Karpas-422 (cell line): ENCODE measurements at regions not wholly inside any gene's neighbourhood (a gene's known extent, or its start where the extent isn't known, plus 50 kb on each side); places are given as distances from the start of the nearest gene placed in this dataset.

Experiments used
- DNase-seq: peaks from one replicate; pipeline ENCODE4 v3.0.0-alpha.2; 2015
- H2AFZ ChIP-seq: fragments of 200-600 bp; sonication (generic); 2 replicates; pipeline ENCODE4 v1.6.1; 2014; ENCODE audit warnings: antibody characterized with exemption, low read length, mixed read lengths
- H3K27ac ChIP-seq: fragments of 200-600 bp; sonication (generic); 2 replicates; pipeline ENCODE4 v1.5.1; 2014; ENCODE audit warnings: mild to moderate bottlenecking, low read length, moderate library complexity
- H3K27me3 ChIP-seq: fragments of 200-600 bp; sonication (generic); 2 replicates; pipeline ENCODE4 v1.6.1; 2014; ENCODE audit warnings: low read length, mixed read lengths
- H3K36me3 ChIP-seq: fragments of 200-600 bp; sonication (generic); 2 replicates; pipeline ENCODE4 v1.6.1; 2014; ENCODE audit warnings: low read length, mixed read lengths; ENCODE audit not compliant: insufficient read depth
- H3K4me1 ChIP-seq: fragments of 200-600 bp; sonication (generic); 2 replicates; pipeline ENCODE4 v1.6.1; 2014; ENCODE audit warnings: mild to moderate bottlenecking, low read length, mixed read lengths
- H3K4me2 ChIP-seq: fragments of 200-600 bp; sonication (generic); 2 replicates; pipeline ENCODE4 v1.6.1; 2014; ENCODE audit warnings: low read length, low read depth, mild to moderate bottlenecking; ENCODE audit not compliant: poor library complexity, severe bottlenecking
- H3K4me3 ChIP-seq: fragments of 200-600 bp; sonication (generic); 2 replicates; pipeline ENCODE4 v1.5.1; 2014; ENCODE audit warnings: mild to moderate bottlenecking, antibody characterized with exemption, low read length, mixed read lengths
- H3K79me2 ChIP-seq: fragments of 200-600 bp; sonication (generic); 2 replicates; pipeline ENCODE4 v1.6.1; 2014; ENCODE audit warnings: mild to moderate bottlenecking, low read length, mixed read lengths
- H3K9ac ChIP-seq: fragments of 200-600 bp; sonication (generic); 2 replicates; pipeline ENCODE4 v1.6.0; 2014; ENCODE audit warnings: low read length
- H3K9me2 ChIP-seq: fragments of 200-600 bp; sonication (generic), shearing (Covaris generic); replicated peaks from 2 replicates; pipeline ENCODE4 v1.6.0; 2014; ENCODE audit warnings: mild to moderate bottlenecking, low read length, moderate library complexity; ENCODE audit not compliant: insufficient read depth
- H3K9me3 ChIP-seq: fragments of 300-700, 200-600 bp; sonication (generic); 2 replicates; pipeline ENCODE4 v1.6.1; 2014; ENCODE audit warnings: low read length, mixed read lengths
- H4K20me1 ChIP-seq: fragments of 200-600 bp; sonication (generic); 2 replicates; pipeline ENCODE4 v1.6.1; 2014; ENCODE audit warnings: mild to moderate bottlenecking, antibody characterized with exemption, low read length, low read depth; ENCODE audit not compliant: insufficient read depth

DNA sequence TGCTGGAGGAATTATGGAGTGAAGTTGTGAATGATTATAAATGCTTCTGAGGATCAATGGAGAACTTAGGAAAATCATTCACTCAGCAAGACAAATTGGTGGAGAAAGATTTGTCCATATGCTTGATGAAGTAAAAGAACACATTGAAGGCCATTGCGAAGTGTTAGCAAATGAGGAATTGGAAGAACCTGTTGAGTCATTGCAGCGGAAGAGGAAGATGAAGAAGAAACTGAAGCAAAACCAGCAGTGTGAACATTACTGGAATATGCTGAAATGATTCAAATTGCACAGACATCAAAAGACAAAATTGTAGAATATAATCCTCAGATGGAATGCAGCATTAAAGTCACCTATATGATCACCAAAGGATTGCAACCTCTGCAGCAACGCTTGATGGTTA is 168.1 kb downstream of the ADAMTS15 start:
- Histone ChIP-seq H3K36me3 (no peaks in the 10 kb centered on the region), H2AFZ (no peak overlapping the region), H3K9me2 (no peaks in the 10 kb centered on the region), H4K20me1 (no peaks in the 10 kb centered on the region), H3K9me3 (no peaks in the 10 kb centered on the region), H3K27ac (no peak overlapping the region), H3K9ac (no peak overlapping the region), H3K4me1 (no peaks in the 10 kb centered on the region), H3K4me3 (no peak overlapping the region), H3K79me2 (no peaks in the 10 kb centered on the region), H3K4me2 (no peak overlapping the region), H3K27me3 (no peaks in the 10 kb centered on the region)
- DNase-seq, result no peak

DNA sequence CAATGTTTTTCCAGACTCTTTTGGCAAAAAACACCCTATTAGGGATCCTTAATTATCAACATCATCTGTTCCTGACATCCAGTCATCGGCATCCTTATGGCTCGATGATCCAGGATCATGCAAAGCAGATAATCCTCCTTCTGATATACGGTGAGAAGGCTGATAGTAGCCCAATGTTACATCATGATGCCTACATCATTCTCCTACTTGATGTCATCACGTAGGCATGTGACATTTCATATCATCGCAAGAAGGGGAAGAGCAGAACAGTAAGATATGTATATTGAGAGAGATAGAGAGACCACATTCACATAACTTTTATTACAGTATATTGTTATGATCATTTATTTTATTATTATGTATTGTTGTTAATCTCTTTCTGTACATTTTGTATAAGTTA is 168.6 kb downstream of the ADAMTS15 start:
- no peak overlapping the region for H3K9ac ChIP-seq

DNA sequence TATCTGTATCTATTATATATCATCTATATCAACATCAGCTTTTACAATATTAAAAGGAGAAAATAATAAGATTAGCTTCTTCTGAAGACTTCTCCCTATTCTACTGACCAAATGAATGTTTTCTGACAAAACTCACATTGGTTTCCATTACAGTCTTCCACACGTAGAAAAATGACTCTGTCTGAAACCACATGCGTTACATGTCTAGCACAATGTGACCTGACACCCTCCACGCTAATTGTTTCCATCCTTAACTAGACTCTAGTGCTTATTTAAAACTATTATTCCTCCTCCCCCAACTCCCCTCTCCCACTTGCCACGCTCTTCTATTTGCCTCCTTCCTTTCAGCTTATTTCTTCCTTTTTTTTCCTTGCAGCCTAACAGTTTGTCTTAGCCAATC is 172.1 kb downstream of the ADAMTS15 start:
- H3K4me3 ChIP-seq, result no peak overlapping the region
- no peak overlapping the region for H2AFZ ChIP-seq
- H3K36me3 ChIP-seq, result no peaks in the 10 kb centered on the region
- H3K9me3 ChIP-seq, result no peaks in the 10 kb centered on the region
- no peaks in the 10 kb centered on the region for H3K9me2 ChIP-seq
- no peaks in the 10 kb centered on the region for H3K4me1 ChIP-seq
- H4K20me1 ChIP-seq, result no peaks in the 10 kb centered on the region
- H3K9ac ChIP-seq, result no peak overlapping the region
- H3K27ac ChIP-seq, result no peak overlapping the region
- no peaks in the 10 kb centered on the region for H3K27me3 ChIP-seq
- no peak overlapping the region for H3K4me2 ChIP-seq
- no peak for DNase-seq
- H3K79me2 ChIP-seq, result no peaks in the 10 kb centered on the region

More for the DNA sequence above, 168.6 kb downstream of the ADAMTS15 start:
- Histone ChIP-seq H3K36me3 (no peaks in the 10 kb centered on the region), H3K9me2 (no peaks in the 10 kb centered on the region), H3K27me3 (no peaks in the 10 kb centered on the region), H4K20me1 (no peaks in the 10 kb centered on the region), H3K4me1 (no peaks in the 10 kb centered on the region), H3K27ac (no peak overlapping the region), H3K9me3 (no peaks in the 10 kb centered on the region), H3K4me3 (no peak overlapping the region), H3K4me2 (no peak overlapping the region), H2AFZ (no peak overlapping the region), H3K79me2 (no peaks in the 10 kb centered on the region)
- DNase-seq, result no peak

DNA sequence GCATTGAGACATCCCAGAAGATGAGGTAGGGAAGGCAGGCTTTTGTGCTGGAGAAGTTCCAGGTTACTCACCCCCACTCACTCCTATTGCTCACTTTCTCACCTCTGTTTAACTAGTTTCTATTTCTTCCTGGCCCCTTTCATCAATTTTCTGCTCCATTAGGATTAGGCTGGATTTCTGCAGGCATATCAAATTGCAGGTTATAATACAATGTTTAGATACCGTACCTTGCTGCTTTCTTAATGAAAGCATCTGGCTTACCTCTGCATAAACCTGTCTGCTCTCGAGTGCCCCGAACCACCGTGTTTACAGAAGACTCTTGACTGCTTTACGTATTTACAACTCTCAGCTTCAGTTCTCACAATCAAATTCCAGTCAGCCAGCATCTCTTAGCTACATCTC is 173.7 kb downstream of the ADAMTS15 start:
- no peak overlapping the region for H3K27ac ChIP-seq
- H3K9me2 ChIP-seq, result no peaks in the 10 kb centered on the region
- H2AFZ ChIP-seq, result no peak overlapping the region
- no peaks in the 10 kb centered on the region for H3K9me3 ChIP-seq
- H3K36me3 ChIP-seq, result no peaks in the 10 kb centered on the region
- H3K4me1 ChIP-seq, result no peaks in the 10 kb centered on the region
- H3K4me2 ChIP-seq, result no peak overlapping the region
- H4K20me1 ChIP-seq, result no peaks in the 10 kb centered on the region
- no peak for DNase-seq
- no peak overlapping the region for H3K9ac ChIP-seq
- H3K79me2 ChIP-seq, result no peaks in the 10 kb centered on the region
- H3K27me3 ChIP-seq, result no peaks in the 10 kb centered on the region
- no peak overlapping the region for H3K4me3 ChIP-seq

DNA sequence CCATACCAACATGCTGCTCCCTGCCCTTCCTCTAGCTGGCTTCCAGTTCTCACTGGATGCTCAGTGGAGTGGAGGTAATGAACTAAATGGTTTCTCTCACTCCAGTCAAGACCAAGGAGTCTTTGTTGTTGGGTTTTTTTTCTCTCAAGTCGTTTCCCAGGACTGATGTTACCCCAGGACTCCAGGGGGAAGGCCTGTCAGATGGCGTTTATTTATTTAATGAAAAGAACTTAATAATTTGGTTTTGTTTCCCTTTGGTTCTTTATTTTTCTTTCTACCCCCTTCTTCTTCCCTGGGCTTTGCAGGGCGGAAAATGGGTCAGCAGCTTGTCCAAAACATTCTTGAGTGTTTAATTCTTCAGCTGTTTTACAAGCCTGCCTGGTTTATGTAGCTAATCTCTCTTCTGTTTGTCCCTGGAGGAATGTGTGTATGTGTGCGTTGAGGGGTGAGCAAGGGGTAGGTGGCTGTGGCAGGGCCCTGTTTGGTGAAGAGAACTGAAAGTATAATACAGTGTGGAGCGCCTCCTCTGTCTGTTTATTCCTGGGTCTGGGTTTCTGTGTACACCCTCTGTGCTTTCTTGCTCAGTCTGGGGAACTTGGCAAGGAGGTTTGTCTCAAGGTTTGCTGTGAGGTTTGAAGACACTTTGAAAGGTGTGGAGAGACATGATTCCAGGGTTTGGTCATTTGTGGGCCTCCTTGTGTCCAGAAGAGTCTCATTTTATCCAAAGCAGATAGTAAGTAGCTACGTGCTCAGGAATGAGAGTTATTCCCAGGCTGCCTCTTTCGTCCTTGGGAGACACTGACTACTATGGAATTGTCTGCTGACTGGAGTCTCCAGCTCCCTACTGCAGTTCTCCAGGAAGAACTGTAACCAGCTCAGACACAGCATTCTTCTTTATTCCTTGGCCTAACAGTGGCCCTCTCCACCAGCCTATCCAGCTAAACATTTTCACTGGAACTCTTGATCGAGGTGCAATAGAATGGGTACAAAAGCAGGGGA is 175.5 kb downstream of the ADAMTS15 start:
- Histone ChIP-seq H2AFZ (no peak overlapping the region), H3K36me3 (no peaks in the 10 kb centered on the region), H3K79me2 (no peaks in the 10 kb centered on the region), H3K4me1 (no peaks in the 10 kb centered on the region), H4K20me1 (no peaks in the 10 kb centered on the region), H3K9me2 (no peaks in the 10 kb centered on the region), H3K27ac (no peak overlapping the region), H3K9me3 (no peaks in the 10 kb centered on the region), H3K9ac (no peak overlapping the region), H3K4me2 (no peak overlapping the region), H3K4me3 (no peak overlapping the region), H3K27me3 (no peaks in the 10 kb centered on the region)
- DNase-seq, result no peak

DNA sequence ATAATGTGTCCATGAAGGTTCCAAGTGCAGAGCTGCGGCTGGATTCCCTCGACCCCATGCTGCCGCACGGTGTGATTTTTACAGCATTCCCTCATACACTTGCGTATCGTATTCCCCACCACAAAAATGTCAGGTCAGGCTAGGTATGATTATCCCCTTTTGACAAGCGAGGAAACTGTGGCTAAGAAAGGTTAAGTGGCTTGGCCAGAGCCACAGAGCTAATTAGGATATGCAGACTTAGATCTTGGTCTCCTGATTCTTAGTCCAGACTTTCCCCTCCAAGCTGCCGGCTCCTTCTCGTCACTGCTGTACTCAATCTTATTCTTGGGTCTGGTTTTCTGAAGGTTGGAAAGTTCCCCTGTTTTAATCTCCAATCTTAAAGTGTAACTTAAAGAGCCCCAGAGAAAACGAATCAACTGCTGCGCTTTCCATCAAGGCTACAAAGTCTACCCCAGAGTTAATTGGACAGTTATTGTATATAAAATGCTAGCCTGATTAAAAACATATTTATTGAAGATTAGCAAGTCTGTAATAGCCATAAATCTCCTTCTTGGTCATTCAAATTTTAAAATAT is 176.6 kb downstream of the ADAMTS15 start:
- no peak for DNase-seq
- no peaks in the 10 kb centered on the region for H3K27me3 ChIP-seq
- H3K4me2 ChIP-seq, result no peak overlapping the region
- no peaks in the 10 kb centered on the region for H3K79me2 ChIP-seq
- H3K9me2 ChIP-seq, result no peaks in the 10 kb centered on the region
- H4K20me1 ChIP-seq, result no peaks in the 10 kb centered on the region
- no peak overlapping the region for H3K9ac ChIP-seq
- no peaks in the 10 kb centered on the region for H3K36me3 ChIP-seq
- no peak overlapping the region for H3K27ac ChIP-seq
- H3K9me3 ChIP-seq, result no peaks in the 10 kb centered on the region
- H3K4me3 ChIP-seq, result no peak overlapping the region
- no peaks in the 10 kb centered on the region for H3K4me1 ChIP-seq
- H2AFZ ChIP-seq, result no peak overlapping the region

DNA sequence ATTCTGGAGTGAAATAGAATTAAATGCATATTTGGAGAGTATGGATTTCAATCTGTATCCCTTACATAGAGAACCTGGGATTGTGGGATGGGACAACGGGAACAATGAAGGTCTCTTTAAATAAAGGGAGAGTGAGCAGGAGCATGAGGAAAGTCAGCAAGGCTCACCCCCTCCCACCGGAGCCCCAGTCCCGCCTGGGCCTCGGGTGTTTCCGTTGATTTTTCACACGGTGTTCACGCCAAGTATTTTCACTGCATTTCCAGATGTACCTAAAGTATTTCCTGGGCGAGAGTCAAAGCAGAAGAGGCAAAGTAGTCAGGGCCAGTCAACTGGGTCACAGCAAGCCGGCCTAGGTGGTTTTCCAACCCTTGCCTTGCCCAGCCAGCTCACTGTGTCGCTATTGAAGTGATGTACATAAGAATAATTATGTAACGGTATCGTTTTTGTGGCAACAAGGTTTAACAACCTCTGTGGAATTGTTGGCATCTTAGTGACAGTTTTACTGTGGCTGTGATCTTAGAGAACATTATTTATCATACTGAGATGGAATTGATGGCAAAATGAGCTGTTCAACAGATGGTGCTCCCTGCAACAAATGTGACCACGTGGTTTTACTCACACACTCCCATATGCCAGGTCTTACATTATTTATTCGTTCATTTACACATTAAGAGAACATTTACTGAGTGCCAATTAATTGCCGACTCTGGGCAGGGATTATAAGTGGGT is 177.3 kb downstream of the ADAMTS15 start:
- H3K27ac ChIP-seq, result no peak overlapping the region
- no peak overlapping the region for H3K9ac ChIP-seq
- H3K79me2 ChIP-seq, result no peaks in the 10 kb centered on the region
- H3K9me3 ChIP-seq, result no peaks in the 10 kb centered on the region
- H3K36me3 ChIP-seq, result no peaks in the 10 kb centered on the region
- H3K4me2 ChIP-seq, result no peak overlapping the region
- no peak overlapping the region for H2AFZ ChIP-seq
- H3K4me3 ChIP-seq, result no peak overlapping the region
- DNase-seq, result no peak
- H3K9me2 ChIP-seq, result no peaks in the 10 kb centered on the region
- no peaks in the 10 kb centered on the region for H3K27me3 ChIP-seq
- no peaks in the 10 kb centered on the region for H4K20me1 ChIP-seq
- H3K4me1 ChIP-seq, result no peaks in the 10 kb centered on the region

DNA sequence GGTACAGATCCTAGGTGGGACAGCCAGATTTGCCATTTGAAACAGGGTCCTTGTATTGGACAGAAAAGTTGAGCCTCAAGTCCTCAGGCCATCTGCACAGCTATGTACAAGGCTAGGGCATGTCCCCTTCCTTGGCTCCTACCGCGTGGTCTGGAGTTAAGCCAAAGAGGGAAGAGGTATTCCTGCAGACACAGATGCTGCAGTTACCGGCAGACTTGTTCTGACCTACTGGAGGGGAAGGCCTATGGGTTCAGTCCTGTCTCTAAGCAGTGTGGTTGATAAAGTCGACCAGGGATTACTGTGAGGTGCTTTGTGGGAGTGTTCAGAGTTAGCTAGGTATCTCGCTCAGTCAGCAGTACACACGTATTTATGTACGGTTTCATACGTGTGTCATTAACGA is 180.6 kb downstream of the ADAMTS15 start:
- no peak overlapping the region for H2AFZ ChIP-seq
- no peaks in the 10 kb centered on the region for H3K27me3 ChIP-seq
- no peaks in the 10 kb centered on the region for H3K9me3 ChIP-seq
- H3K27ac ChIP-seq, result no peak overlapping the region
- DNase-seq, result no peak
- no peaks in the 10 kb centered on the region for H4K20me1 ChIP-seq
- H3K9ac ChIP-seq, result no peak overlapping the region
- H3K9me2 ChIP-seq, result no peaks in the 10 kb centered on the region
- no peaks in the 10 kb centered on the region for H3K4me1 ChIP-seq
- H3K36me3 ChIP-seq, result no peaks in the 10 kb centered on the region
- no peak overlapping the region for H3K4me2 ChIP-seq
- no peaks in the 10 kb centered on the region for H3K79me2 ChIP-seq
- H3K4me3 ChIP-seq, result no peak overlapping the region
